HepG2 (cell line): ENCODE measurements at regions not wholly inside any gene's neighbourhood (a gene's known extent, or its start where the extent isn't known, plus 50 kb on each side); places are given as distances from the start of the nearest gene placed in this dataset.

Source experiments
- DPF2 ChIP-seq: sonication (generic); formaldehyde crosslinking; IDR thresholded peaks from 2 replicates; pipeline ENCODE4 v1.4.0; 2020; ENCODE audit warnings: mild to moderate bottlenecking, low read depth, missing genetic modification reagents, borderline replicate concordance
- TF ChIP-seq, protein P1 (sequence below): sonication (generic); formaldehyde crosslinking; IDR thresholded peaks from 2 replicates; pipeline ENCODE4 v1.4.0; 2020; ENCODE audit warnings: missing genetic modification reagents

DNA sequence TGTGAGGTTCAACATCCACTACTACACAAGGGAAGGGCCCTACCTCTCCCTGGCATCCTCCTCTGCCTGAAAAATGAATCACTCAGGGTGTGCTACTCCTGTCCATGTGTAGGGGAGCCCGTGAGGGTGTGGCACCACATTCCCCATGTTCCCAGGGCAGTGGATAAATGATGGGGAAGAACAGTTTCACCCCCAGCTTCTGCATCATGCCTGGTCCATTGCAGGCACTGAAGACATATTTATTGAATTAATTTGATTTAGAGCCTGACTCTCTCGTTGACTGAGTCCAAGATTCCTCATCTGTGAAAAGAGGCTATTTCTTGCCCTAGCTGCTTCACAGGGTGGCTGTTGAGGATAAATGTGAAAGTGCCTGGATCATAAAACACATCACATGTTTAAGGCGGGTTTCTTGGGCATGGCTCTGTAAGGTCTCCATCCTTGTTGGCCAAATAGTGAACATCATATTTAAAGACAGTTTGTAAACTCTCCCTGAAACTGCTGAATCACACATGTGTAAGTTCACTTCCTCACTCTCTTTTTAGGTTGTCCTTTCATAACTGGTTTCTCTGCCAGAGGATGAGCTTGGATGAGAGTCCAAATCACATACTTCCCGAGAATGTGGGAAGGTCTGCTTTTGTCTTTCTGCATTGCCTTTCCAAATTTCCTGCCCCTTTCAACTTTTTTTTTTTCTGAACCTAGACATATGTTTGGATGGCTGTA, 79.7 kb upstream of the FYN start:
- TF ChIP-seq, protein P1, sequence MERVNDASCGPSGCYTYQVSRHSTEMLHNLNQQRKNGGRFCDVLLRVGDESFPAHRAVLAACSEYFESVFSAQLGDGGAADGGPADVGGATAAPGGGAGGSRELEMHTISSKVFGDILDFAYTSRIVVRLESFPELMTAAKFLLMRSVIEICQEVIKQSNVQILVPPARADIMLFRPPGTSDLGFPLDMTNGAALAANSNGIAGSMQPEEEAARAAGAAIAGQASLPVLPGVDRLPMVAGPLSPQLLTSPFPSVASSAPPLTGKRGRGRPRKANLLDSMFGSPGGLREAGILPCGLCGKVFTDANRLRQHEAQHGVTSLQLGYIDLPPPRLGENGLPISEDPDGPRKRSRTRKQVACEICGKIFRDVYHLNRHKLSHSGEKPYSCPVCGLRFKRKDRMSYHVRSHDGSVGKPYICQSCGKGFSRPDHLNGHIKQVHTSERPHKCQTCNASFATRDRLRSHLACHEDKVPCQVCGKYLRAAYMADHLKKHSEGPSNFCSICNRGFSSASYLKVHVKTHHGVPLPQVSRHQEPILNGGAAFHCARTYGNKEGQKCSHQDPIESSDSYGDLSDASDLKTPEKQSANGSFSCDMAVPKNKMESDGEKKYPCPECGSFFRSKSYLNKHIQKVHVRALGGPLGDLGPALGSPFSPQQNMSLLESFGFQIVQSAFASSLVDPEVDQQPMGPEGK (CRISPR knock-in tag) = no peak
- TF ChIP-seq DPF2 = no peak
